ENCODE measurements at regions not wholly inside any gene's neighbourhood (a gene's known extent, or its start where the extent isn't known, plus 50 kb on each side); places are given as distances from the start of the nearest gene placed in this dataset.

DNA sequence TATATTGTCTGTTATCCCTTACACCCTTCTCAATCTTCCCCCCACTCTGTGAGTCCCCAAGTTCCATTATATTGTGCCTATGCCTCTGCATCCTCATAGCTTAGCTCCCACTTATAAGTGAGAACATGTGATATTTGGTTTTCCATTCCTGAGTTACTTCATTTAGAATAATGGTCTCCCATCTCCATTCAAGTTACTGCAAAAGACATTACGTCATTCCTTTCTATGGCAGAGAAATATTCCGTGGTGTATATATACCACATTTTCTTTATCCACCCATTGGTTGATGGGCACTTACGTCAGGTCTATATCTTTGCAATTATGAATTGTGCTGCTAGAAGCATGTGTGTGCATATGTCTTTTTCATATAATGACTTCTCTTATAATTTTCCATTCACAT, 54.8 kb upstream of the SGCD start:
- Mint-ChIP-seq H3K4me1 (ENCODE audit: low read depth) (no peaks in the 10 kb centered on the region), H3K36me3 (ENCODE audit: low read depth) (no peaks in the 10 kb centered on the region), H3K9me3 (peaks cover 6% of the 10 kb centered on the region), H3K4me3 (no peak overlapping the region), H3K27ac (no peak overlapping the region), H3K27me3 (no peaks in the 10 kb centered on the region)
- H3K9me3 ChIP-seq (ENCODE audit: control insufficient read depth in 1 of 2, insufficient read depth in 1 of 2, low read length in 2 of 2) = no peaks in the 10 kb centered on the region
- ATAC-seq (ENCODE audit: poor library complexity) = no peak
- H3K27me3 ChIP-seq (ENCODE audit: control insufficient read depth in 1 of 2, insufficient read depth in 2 of 2, low read length in 2 of 2) = no peaks in the 10 kb centered on the region
- H3K36me3 ChIP-seq (ENCODE audit: insufficient read depth, low read length) = no peaks in the 10 kb centered on the region
- TF ChIP-seq, protein P1, sequence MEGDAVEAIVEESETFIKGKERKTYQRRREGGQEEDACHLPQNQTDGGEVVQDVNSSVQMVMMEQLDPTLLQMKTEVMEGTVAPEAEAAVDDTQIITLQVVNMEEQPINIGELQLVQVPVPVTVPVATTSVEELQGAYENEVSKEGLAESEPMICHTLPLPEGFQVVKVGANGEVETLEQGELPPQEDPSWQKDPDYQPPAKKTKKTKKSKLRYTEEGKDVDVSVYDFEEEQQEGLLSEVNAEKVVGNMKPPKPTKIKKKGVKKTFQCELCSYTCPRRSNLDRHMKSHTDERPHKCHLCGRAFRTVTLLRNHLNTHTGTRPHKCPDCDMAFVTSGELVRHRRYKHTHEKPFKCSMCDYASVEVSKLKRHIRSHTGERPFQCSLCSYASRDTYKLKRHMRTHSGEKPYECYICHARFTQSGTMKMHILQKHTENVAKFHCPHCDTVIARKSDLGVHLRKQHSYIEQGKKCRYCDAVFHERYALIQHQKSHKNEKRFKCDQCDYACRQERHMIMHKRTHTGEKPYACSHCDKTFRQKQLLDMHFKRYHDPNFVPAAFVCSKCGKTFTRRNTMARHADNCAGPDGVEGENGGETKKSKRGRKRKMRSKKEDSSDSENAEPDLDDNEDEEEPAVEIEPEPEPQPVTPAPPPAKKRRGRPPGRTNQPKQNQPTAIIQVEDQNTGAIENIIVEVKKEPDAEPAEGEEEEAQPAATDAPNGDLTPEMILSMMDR (IDR thresholded peaks at IDR 0.05) = no peak
- no peak for DNase-seq
- no peaks in the 10 kb centered on the region for H3K4me1 ChIP-seq (ENCODE audit: insufficient read depth, low read length)
- intact Hi-C loops (cut with DNase I, micrococcal nuclease) = no loop called here
- H3K4me3 ChIP-seq (ENCODE audit: low read length) = no peak overlapping the region
- no peak overlapping the region for H3K27ac ChIP-seq (ENCODE audit: low read depth in 1 of 2, low read length in 2 of 2)
- POLR2A ChIA-PET = no interaction called here
- CTCF ChIA-PET = no interaction called here

DNA sequence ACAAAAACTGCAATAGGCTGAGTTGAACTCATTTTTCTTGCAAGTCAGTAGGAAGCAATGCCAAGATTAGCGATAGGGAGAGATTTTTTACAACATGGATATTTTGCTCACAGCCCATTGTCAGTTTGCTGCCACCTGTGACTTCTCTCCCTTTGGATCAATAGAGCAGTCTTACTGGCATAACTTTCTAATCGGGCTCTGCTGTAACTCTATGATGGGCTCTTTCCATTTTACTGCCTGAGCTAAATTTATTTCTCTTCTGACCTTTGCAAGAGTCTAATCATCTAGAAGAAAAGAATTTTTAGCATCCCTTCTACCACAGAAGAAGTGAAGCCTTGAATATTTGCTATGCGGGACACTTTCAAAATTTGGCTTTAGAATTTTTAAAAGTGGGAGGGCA, 53.6 kb upstream of the SGCD start:
- Mint-ChIP-seq H3K4me3 (no peak overlapping the region), H3K27ac (no peak overlapping the region), H3K27me3 (no peaks in the 10 kb centered on the region), H3K36me3 (ENCODE audit: low read depth) (no peaks in the 10 kb centered on the region), H3K9me3 (peaks cover 6% of the 10 kb centered on the region), H3K4me1 (ENCODE audit: low read depth) (no peaks in the 10 kb centered on the region)
- Histone ChIP-seq H3K27me3 (ENCODE audit: control insufficient read depth in 1 of 2, insufficient read depth in 2 of 2, low read length in 2 of 2) (no peaks in the 10 kb centered on the region), H3K36me3 (ENCODE audit: insufficient read depth, low read length) (no peaks in the 10 kb centered on the region), H3K4me1 (ENCODE audit: insufficient read depth, low read length) (no peaks in the 10 kb centered on the region), H3K9me3 (ENCODE audit: control insufficient read depth in 1 of 2, insufficient read depth in 1 of 2, low read length in 2 of 2) (no peaks in the 10 kb centered on the region), H3K4me3 (ENCODE audit: low read length) (no peak overlapping the region), H3K27ac (ENCODE audit: low read depth in 1 of 2, low read length in 2 of 2) (no peak overlapping the region)
- DNase-seq = no peak
- CTCF ChIA-PET = no interaction called here
- TF ChIP-seq, protein P1 (IDR thresholded peaks at IDR 0.05) = no peak
- POLR2A ChIA-PET = no interaction called here
- intact Hi-C loops (cut with DNase I, micrococcal nuclease) = no loop called here
- no peak for ATAC-seq (ENCODE audit: poor library complexity)

DNA sequence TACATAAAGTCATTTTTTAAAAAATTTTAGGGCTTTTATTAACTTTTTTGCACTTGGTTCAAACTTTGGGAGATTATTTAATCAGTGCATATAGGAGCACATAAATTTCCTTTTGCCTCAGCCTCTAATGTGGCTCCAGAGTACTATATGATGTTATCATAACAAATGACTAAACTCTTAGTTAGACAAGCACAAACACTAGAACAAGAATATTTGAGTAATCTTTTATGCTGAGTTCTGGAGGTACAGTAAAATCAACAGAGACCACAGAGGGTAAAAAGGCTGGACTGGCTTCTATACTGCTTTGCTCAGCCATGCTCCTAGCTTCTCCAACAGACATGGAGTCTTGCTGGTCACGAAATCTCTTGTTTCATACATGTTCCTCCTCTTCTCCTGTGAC, 52.5 kb upstream of the SGCD start:
- TF ChIP-seq, protein P1 (IDR thresholded peaks at IDR 0.05) = no peak
- CTCF ChIA-PET = no interaction called here
- no peak for DNase-seq
- POLR2A ChIA-PET = no interaction called here
- Histone ChIP-seq H3K9me3 (ENCODE audit: control insufficient read depth in 1 of 2, insufficient read depth in 1 of 2, low read length in 2 of 2) (no peaks in the 10 kb centered on the region), H3K27me3 (ENCODE audit: control insufficient read depth in 1 of 2, insufficient read depth in 2 of 2, low read length in 2 of 2) (no peaks in the 10 kb centered on the region), H3K4me1 (ENCODE audit: insufficient read depth, low read length) (no peaks in the 10 kb centered on the region), H3K27ac (ENCODE audit: low read depth in 1 of 2, low read length in 2 of 2) (no peak overlapping the region), H3K36me3 (ENCODE audit: insufficient read depth, low read length) (no peaks in the 10 kb centered on the region), H3K4me3 (ENCODE audit: low read length) (no peak overlapping the region)
- H3K4me1 Mint-ChIP-seq (ENCODE audit: low read depth) = no peaks in the 10 kb centered on the region
- H3K4me3 Mint-ChIP-seq = no peak overlapping the region
- H3K9me3 Mint-ChIP-seq = peaks cover 4% of the 10 kb centered on the region
- no peak overlapping the region for H3K27ac Mint-ChIP-seq
- H3K27me3 Mint-ChIP-seq = no peaks in the 10 kb centered on the region
- no peak for ATAC-seq (ENCODE audit: poor library complexity)
- intact Hi-C loops (cut with DNase I, micrococcal nuclease) = no loop called here
- no peaks in the 10 kb centered on the region for H3K36me3 Mint-ChIP-seq (ENCODE audit: low read depth)
